ENCODE measurements at regions not wholly inside any gene's neighbourhood (a gene's known extent, or its start where the extent isn't known, plus 50 kb on each side); places are given as distances from the start of the nearest gene placed in this dataset.

DNA sequence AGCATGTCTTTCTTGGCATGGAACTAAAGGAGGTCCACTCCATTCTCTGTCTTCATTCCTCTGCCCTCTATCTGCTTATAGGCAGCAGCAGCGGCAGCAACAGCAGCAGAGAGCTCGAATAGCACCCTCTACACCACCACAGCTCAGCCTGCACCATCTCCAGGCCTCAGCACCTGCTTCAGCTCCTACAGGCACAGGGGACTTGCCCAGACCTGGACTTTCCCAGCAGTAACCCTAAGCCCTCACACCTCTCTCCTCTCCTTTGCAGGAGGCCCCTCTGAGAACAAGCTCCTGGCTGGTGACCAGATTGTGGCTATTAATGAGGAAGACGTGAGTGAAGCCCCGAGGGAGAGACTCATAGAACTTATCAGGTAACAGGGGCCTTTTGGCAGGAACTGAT, 80.7 kb downstream of the FRMPD3 start:
- no peak overlapping the region for H2AFZ ChIP-seq (ENCODE audit: low read length, unreplicated experiment)
- H3K4me3 ChIP-seq (ENCODE audit: low read depth, low read length) = no peak overlapping the region
- H3K79me2 ChIP-seq (ENCODE audit: control insufficient read depth, insufficient read depth, low read length, unreplicated experiment) = no peaks in the 10 kb centered on the region
- H3K27me3 ChIP-seq (ENCODE audit: insufficient read depth, low read length) = peaks cover 37% of the 10 kb centered on the region
- no peaks in the 10 kb centered on the region for H3K36me3 ChIP-seq (ENCODE audit: insufficient read depth, low read length)
- no peaks in the 10 kb centered on the region for H3K4me1 ChIP-seq (ENCODE audit: control insufficient read depth, insufficient read depth, low read length, unreplicated experiment)
- H3K27ac ChIP-seq (ENCODE audit: low read depth, low read length) = no peak overlapping the region

DNA sequence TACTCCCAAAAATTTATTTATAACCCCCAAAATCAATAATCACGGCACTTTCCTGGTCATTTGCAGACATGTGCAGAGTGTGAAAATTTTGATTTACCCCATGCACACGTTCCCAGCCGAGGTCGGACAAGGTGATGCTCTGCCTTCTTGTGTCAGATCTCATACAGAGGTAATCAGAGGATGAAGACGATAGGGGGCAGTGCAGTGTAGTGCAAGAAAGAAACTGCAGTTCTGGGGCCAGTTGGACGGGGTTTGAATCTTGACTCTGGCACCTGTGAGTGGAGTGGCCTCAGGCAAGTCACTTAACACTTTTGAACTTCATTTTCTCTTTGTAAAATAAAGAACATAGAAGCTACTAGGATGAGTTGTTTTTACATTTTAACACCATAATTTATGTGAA, 88.4 kb downstream of the FRMPD3 start:
- no peak overlapping the region for H2AFZ ChIP-seq (ENCODE audit: low read length, unreplicated experiment)
- H3K4me3 ChIP-seq (ENCODE audit: low read depth, low read length) = no peak overlapping the region
- H3K27me3 ChIP-seq (ENCODE audit: insufficient read depth, low read length) = peaks cover 6% of the 10 kb centered on the region
- no peaks in the 10 kb centered on the region for H3K4me1 ChIP-seq (ENCODE audit: control insufficient read depth, insufficient read depth, low read length, unreplicated experiment)
- no peaks in the 10 kb centered on the region for H3K79me2 ChIP-seq (ENCODE audit: control insufficient read depth, insufficient read depth, low read length, unreplicated experiment)
- no peaks in the 10 kb centered on the region for H3K36me3 ChIP-seq (ENCODE audit: insufficient read depth, low read length)
- H3K27ac ChIP-seq (ENCODE audit: low read depth, low read length) = no peak overlapping the region

DNA sequence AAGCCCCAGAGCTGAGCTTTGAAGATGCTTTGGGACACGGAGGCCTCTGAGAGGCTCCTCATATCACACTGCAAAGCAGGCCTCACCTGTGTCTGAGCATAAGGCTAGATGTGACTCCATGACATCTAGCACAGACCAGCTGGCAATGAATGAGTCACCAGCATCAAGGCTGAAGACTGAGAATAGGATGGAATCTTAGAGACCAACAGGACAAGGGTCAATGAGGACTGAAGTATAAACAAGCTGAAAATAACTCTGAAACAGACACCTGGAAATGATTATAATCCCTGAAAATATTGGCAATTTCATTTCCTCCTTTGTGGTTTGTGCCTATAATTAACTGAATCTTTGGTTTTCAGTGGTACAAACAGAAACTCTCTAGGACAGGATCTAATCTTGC, 87.1 kb upstream of the PRPS1 start:
- Histone ChIP-seq H3K27me3 (ENCODE audit: insufficient read depth, low read length) (no peaks in the 10 kb centered on the region), H2AFZ (ENCODE audit: low read length, unreplicated experiment) (no peak overlapping the region), H3K36me3 (ENCODE audit: insufficient read depth, low read length) (no peaks in the 10 kb centered on the region), H3K79me2 (ENCODE audit: control insufficient read depth, insufficient read depth, low read length, unreplicated experiment) (no peaks in the 10 kb centered on the region), H3K4me3 (ENCODE audit: low read depth, low read length) (no peak overlapping the region), H3K4me1 (ENCODE audit: control insufficient read depth, insufficient read depth, low read length, unreplicated experiment) (no peaks in the 10 kb centered on the region), H3K27ac (ENCODE audit: low read depth, low read length) (no peak overlapping the region)

DNA sequence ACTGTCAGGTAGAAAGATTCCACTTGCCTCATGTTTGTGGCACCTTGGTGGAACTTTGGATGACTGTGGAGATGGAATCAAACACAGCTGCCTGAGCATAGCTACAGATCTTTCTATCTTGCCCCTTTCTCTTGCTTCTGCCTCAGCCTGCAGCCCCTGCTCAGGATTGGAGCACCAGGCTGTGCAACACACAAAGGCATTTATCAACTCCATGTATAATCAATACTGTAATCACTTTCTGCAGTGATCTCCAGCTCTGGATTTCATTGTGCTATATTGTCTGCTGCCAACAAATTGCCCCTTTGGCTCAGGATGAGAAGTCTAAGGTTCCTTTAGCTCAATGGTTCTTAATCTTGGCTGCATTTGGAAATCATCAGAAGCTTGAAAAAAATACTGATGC, 86.3 kb upstream of the PRPS1 start:
- H2AFZ ChIP-seq (ENCODE audit: low read length, unreplicated experiment) = no peak overlapping the region
- H3K27me3 ChIP-seq (ENCODE audit: insufficient read depth, low read length) = no peaks in the 10 kb centered on the region
- no peak overlapping the region for H3K27ac ChIP-seq (ENCODE audit: low read depth, low read length)
- H3K4me3 ChIP-seq (ENCODE audit: low read depth, low read length) = no peak overlapping the region
- H3K79me2 ChIP-seq (ENCODE audit: control insufficient read depth, insufficient read depth, low read length, unreplicated experiment) = no peaks in the 10 kb centered on the region
- no peaks in the 10 kb centered on the region for H3K36me3 ChIP-seq (ENCODE audit: insufficient read depth, low read length)
- no peaks in the 10 kb centered on the region for H3K4me1 ChIP-seq (ENCODE audit: control insufficient read depth, insufficient read depth, low read length, unreplicated experiment)

DNA sequence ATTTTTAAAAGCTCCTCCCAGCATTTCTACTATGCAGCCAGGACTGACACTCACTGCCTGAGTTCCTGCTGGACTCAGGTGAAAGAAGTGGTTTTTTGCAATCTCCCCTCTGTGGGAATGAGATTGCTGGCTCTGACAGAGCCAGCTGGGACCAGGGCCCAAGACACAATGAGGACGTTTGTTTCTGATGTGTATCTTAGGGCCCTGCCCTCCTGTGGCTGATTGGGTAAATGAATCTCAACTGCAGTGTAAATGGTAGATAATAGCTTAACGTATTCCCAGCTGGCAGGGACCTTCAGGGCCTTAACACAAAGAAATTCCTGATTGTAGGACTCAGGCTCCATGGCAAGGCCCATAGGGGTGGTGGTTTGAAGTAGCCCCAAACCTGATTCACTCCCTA, 85.8 kb upstream of the PRPS1 start:
- Histone ChIP-seq H3K4me1 (ENCODE audit: control insufficient read depth, insufficient read depth, low read length, unreplicated experiment) (no peaks in the 10 kb centered on the region), H3K36me3 (ENCODE audit: insufficient read depth, low read length) (no peaks in the 10 kb centered on the region), H2AFZ (ENCODE audit: low read length, unreplicated experiment) (no peak overlapping the region), H3K79me2 (ENCODE audit: control insufficient read depth, insufficient read depth, low read length, unreplicated experiment) (no peaks in the 10 kb centered on the region), H3K27me3 (ENCODE audit: insufficient read depth, low read length) (no peaks in the 10 kb centered on the region), H3K27ac (ENCODE audit: low read depth, low read length) (no peak overlapping the region), H3K4me3 (ENCODE audit: low read depth, low read length) (no peak overlapping the region)

DNA sequence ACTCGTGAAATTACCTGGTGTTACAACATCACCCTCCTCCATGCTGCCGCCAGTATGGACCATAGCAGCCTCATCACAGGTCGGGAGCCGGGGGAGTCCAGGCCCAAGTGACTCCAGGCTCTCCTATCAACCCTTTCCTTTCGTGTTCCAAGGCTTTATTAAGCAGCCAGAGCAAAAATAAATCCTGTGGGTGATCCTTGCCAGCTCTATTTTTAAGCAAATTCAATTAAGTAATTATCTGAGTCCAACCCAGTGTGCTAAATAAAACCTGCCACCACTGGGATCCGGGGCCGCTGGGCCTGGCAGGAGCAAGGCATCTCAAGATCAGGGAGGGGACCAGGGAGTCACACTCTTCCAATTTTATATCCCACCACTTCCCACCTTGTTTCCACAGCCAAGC, 80.7 kb upstream of the PRPS1 start:
- H3K27me3 ChIP-seq (ENCODE audit: insufficient read depth, low read length) = no peaks in the 10 kb centered on the region

DNA sequence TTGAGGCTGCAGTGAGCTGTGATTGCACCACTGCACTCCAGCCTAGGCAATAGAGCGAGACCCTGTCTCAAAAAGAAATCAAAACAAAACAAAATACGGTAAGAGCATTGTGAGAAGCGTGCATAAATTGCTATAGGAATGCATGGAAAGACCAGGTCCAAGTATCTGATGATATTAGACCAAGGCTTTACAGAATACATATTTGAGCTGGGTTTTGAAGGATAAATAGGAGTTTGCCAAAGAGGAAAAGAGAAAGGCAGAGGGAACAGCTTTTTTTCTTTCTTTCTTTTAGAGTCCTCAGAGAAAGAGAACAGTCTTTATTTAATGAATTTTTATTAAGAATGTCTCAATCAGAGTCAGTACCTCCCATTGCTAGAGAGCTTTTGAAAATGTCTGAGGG, 79.5 kb upstream of the PRPS1 start:
- no peaks in the 10 kb centered on the region for H3K36me3 ChIP-seq (ENCODE audit: insufficient read depth, low read length)
- no peaks in the 10 kb centered on the region for H3K79me2 ChIP-seq (ENCODE audit: control insufficient read depth, insufficient read depth, low read length, unreplicated experiment)
- H3K27ac ChIP-seq (ENCODE audit: low read depth, low read length) = no peak overlapping the region
- no peaks in the 10 kb centered on the region for H3K4me1 ChIP-seq (ENCODE audit: control insufficient read depth, insufficient read depth, low read length, unreplicated experiment)
- H3K27me3 ChIP-seq (ENCODE audit: insufficient read depth, low read length) = no peaks in the 10 kb centered on the region
- H3K4me3 ChIP-seq (ENCODE audit: low read depth, low read length) = no peak overlapping the region
- no peak overlapping the region for H2AFZ ChIP-seq (ENCODE audit: low read length, unreplicated experiment)

More for the DNA sequence above, 80.7 kb upstream of the PRPS1 start:
- Histone ChIP-seq H3K79me2 (ENCODE audit: control insufficient read depth, insufficient read depth, low read length, unreplicated experiment) (no peaks in the 10 kb centered on the region), H3K4me3 (ENCODE audit: low read depth, low read length) (no peak overlapping the region), H2AFZ (ENCODE audit: low read length, unreplicated experiment) (no peak overlapping the region), H3K36me3 (ENCODE audit: insufficient read depth, low read length) (no peaks in the 10 kb centered on the region), H3K27ac (ENCODE audit: low read depth, low read length) (no peak overlapping the region), H3K4me1 (ENCODE audit: control insufficient read depth, insufficient read depth, low read length, unreplicated experiment) (no peaks in the 10 kb centered on the region)

DNA sequence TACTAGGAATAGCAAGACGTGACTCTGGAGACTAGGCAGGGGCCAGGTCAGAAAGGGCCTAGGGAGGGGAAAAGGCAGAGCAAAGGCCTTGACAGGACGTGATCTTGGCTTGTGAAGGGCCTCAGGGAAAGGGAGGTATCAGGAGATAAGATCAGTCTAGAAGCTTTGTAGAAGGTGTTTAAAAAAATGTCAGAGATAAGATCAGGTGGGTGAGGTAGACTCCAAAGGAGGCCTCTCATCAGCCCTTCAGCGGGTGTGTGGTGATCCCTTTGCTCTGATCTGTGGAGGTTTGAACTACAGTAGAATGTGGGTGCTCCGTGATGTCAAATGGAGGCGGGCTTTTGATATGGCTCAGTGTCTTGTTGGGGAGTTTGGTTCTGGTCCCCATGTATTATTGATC, 78.8 kb upstream of the PRPS1 start:
- H2AFZ ChIP-seq (ENCODE audit: low read length, unreplicated experiment) = no peak overlapping the region
- no peaks in the 10 kb centered on the region for H3K36me3 ChIP-seq (ENCODE audit: insufficient read depth, low read length)
- no peaks in the 10 kb centered on the region for H3K27me3 ChIP-seq (ENCODE audit: insufficient read depth, low read length)
- no peak overlapping the region for H3K27ac ChIP-seq (ENCODE audit: low read depth, low read length)
- H3K4me3 ChIP-seq (ENCODE audit: low read depth, low read length) = no peak overlapping the region
- no peaks in the 10 kb centered on the region for H3K79me2 ChIP-seq (ENCODE audit: control insufficient read depth, insufficient read depth, low read length, unreplicated experiment)
- H3K4me1 ChIP-seq (ENCODE audit: control insufficient read depth, insufficient read depth, low read length, unreplicated experiment) = no peaks in the 10 kb centered on the region

DNA sequence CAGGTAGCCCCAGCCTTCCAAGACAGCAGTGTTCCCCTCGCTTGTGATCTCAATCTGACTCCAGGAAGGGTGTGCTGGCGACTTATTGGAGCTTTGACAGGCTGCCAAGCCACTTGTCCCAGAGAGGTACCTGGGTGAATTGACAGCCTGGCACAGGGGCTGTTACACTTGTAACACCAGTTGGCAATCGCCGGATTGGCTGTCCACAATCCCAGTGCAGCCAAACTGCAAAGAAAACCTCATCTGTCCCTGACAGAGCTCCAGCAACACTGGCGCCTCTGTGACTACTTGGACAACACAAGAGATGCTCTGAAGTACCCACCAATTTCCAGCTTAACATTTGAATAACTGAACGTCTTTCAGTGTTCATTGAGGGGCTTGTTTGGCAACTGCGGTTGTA, 76.8 kb upstream of the PRPS1 start:
- no peak overlapping the region for H3K4me3 ChIP-seq (ENCODE audit: low read depth, low read length)
- H3K4me1 ChIP-seq (ENCODE audit: control insufficient read depth, insufficient read depth, low read length, unreplicated experiment) = no peaks in the 10 kb centered on the region
- H3K36me3 ChIP-seq (ENCODE audit: insufficient read depth, low read length) = no peaks in the 10 kb centered on the region
- H3K27me3 ChIP-seq (ENCODE audit: insufficient read depth, low read length) = no peaks in the 10 kb centered on the region
- H2AFZ ChIP-seq (ENCODE audit: low read length, unreplicated experiment) = no peak overlapping the region
- no peak overlapping the region for H3K27ac ChIP-seq (ENCODE audit: low read depth, low read length)
- H3K79me2 ChIP-seq (ENCODE audit: control insufficient read depth, insufficient read depth, low read length, unreplicated experiment) = no peaks in the 10 kb centered on the region

DNA sequence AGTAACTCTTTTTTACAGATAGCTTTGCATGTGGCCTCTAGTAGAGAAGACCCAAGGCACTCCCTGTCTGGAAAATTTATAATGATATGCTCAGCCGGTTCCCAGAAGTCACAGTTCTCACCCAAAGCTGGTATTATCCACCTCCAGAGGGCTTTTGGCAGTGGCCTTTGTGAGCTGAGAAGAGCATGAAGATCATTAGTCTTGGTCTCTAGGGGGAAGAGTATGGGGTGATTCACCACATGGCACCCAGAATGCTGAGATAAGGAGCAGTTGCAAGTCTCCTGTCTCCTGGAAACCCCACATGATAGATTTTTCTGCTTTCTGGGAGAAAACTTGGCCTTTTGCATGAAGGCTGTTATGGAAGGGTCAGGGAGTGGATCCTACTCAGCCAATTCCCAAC, 75.4 kb upstream of the PRPS1 start:
- Histone ChIP-seq H3K27ac (ENCODE audit: low read depth, low read length) (no peak overlapping the region), H3K79me2 (ENCODE audit: control insufficient read depth, insufficient read depth, low read length, unreplicated experiment) (no peaks in the 10 kb centered on the region), H3K4me1 (ENCODE audit: control insufficient read depth, insufficient read depth, low read length, unreplicated experiment) (no peaks in the 10 kb centered on the region), H3K27me3 (ENCODE audit: insufficient read depth, low read length) (no peaks in the 10 kb centered on the region), H2AFZ (ENCODE audit: low read length, unreplicated experiment) (no peak overlapping the region), H3K36me3 (ENCODE audit: insufficient read depth, low read length) (no peaks in the 10 kb centered on the region), H3K4me3 (ENCODE audit: low read depth, low read length) (no peak overlapping the region)

DNA sequence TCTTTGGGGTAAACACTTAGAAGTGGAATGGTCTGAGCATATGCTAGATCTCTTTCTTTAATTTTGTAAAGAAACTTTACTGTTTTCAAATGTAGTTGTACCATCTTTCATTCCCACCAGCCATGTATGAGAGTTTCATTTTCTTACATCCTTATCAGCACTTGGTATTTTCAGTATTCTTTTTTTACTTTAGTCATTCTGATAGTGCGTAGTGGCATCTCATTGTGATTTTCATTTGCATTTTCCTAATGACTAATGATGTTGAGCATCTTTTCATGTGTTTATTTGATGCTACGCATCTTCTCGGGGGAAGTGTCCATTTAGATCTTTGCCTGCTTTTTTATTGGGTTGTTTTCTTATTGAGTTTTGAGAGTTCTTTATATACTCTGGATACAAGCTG, 71.3 kb upstream of the PRPS1 start:
- Histone ChIP-seq H3K79me2 (ENCODE audit: control insufficient read depth, insufficient read depth, low read length, unreplicated experiment) (no peaks in the 10 kb centered on the region), H3K4me3 (ENCODE audit: low read depth, low read length) (no peak overlapping the region), H3K27ac (ENCODE audit: low read depth, low read length) (no peak overlapping the region), H2AFZ (ENCODE audit: low read length, unreplicated experiment) (no peak overlapping the region), H3K36me3 (ENCODE audit: insufficient read depth, low read length) (no peaks in the 10 kb centered on the region), H3K4me1 (ENCODE audit: control insufficient read depth, insufficient read depth, low read length, unreplicated experiment) (peaks cover 5% of the 10 kb centered on the region), H3K27me3 (ENCODE audit: insufficient read depth, low read length) (no peaks in the 10 kb centered on the region)

DNA sequence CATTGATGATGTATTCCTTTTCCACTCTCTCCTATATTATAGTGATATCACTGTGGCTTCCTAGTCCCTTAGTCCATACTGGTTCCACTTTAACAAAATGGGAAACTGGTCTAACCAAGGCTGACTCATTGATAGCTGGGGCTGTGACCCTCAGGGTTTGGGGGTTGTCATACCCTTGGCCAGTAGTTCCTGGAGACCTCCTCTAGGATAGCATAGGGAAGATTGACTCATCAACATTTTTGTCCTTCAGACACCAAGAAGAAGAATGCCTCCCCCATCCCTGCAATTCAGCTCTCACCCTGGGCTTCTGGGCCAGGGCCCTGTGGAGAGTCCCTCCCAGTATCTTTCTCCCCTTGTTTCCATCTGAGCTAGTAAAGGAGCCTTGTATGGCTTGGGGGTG, 68.8 kb upstream of the PRPS1 start:
- Histone ChIP-seq H3K4me3 (ENCODE audit: low read depth, low read length) (no peak overlapping the region), H3K79me2 (ENCODE audit: control insufficient read depth, insufficient read depth, low read length, unreplicated experiment) (no peaks in the 10 kb centered on the region), H3K27me3 (ENCODE audit: insufficient read depth, low read length) (no peaks in the 10 kb centered on the region), H3K27ac (ENCODE audit: low read depth, low read length) (no peak overlapping the region), H3K4me1 (ENCODE audit: control insufficient read depth, insufficient read depth, low read length, unreplicated experiment) (peaks cover 14% of the 10 kb centered on the region), H2AFZ (ENCODE audit: low read length, unreplicated experiment) (no peak overlapping the region), H3K36me3 (ENCODE audit: insufficient read depth, low read length) (no peaks in the 10 kb centered on the region)

Measured in ACC112 (cell line).